ENCODE measurements at regions not wholly inside any gene's neighbourhood (a gene's known extent, or its start where the extent isn't known, plus 50 kb on each side); places are given as distances from the start of the nearest gene placed in this dataset.
"Not testable (repeated sequence)": the region's sequence is repeated elsewhere in the genome, so short reads cannot be mapped to it uniquely, and the experiment has no call there.

DNA sequence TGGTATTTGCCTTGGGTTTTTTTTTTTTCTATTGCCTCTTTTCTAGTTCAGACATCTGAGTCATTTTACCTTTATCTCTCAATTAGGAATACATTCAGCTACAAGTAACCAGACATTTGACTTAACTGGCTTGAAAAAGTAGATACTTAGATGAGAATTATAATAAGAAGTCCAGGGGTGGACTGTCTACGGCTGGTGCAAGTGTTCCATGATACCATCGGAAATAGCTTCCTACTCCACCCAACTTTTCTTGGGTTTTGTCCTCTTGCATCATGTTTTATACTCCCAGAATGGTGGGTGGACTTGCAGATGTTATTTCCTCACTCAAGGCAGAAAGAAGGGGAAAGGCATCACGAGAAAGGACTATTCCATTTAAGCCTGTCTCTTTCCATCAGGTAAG lies 104.7 kb downstream of the ARHGAP11B start:
- TF ChIP-seq, protein P1, sequence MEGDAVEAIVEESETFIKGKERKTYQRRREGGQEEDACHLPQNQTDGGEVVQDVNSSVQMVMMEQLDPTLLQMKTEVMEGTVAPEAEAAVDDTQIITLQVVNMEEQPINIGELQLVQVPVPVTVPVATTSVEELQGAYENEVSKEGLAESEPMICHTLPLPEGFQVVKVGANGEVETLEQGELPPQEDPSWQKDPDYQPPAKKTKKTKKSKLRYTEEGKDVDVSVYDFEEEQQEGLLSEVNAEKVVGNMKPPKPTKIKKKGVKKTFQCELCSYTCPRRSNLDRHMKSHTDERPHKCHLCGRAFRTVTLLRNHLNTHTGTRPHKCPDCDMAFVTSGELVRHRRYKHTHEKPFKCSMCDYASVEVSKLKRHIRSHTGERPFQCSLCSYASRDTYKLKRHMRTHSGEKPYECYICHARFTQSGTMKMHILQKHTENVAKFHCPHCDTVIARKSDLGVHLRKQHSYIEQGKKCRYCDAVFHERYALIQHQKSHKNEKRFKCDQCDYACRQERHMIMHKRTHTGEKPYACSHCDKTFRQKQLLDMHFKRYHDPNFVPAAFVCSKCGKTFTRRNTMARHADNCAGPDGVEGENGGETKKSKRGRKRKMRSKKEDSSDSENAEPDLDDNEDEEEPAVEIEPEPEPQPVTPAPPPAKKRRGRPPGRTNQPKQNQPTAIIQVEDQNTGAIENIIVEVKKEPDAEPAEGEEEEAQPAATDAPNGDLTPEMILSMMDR (conservative IDR thresholded peaks at IDR 0.05 in 1 of 2, IDR thresholded peaks at IDR 0.05 in 1 of 2; ENCODE audit: low read depth in 1 of 2, low read length in 2 of 2), result not testable (repeated sequence)
- not testable (repeated sequence) for TF ChIP-seq EZH2 (IDR thresholded peaks at IDR 0.05; ENCODE audit: low read length, missing control alignments)

All from fibroblast of lung (primary cell).